ENCODE measurements at regions not wholly inside any gene's neighbourhood (a gene's known extent, or its start where the extent isn't known, plus 50 kb on each side); places are given as distances from the start of the nearest gene placed in this dataset.

DNA sequence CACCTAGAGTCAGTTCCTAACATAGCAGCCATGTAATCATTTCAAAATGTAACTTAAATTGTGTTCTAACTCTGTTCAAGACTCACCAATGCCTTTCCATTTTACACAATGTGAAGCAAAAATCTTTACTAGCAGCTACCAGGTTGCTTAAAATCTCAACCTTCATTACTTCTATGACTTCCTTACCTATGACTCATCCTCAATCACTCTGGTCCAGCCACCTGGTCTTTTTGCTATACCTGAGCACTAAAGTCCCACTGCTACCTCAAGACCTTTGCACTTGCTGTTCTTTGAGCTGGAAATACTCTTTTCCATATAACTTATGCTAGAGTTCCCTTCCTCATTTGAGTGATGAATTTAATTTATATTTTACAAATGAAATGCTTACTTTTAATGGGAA is 993.2 kb downstream of the NTRK3 start:
- no peak for DNase-seq (ENCODE audit: extremely low read depth, low read depth)
- no peak overlapping the region for H3K4me3 ChIP-seq (replicated peaks; ENCODE audit: low read depth, low read length)
- TF ChIP-seq, protein P1, sequence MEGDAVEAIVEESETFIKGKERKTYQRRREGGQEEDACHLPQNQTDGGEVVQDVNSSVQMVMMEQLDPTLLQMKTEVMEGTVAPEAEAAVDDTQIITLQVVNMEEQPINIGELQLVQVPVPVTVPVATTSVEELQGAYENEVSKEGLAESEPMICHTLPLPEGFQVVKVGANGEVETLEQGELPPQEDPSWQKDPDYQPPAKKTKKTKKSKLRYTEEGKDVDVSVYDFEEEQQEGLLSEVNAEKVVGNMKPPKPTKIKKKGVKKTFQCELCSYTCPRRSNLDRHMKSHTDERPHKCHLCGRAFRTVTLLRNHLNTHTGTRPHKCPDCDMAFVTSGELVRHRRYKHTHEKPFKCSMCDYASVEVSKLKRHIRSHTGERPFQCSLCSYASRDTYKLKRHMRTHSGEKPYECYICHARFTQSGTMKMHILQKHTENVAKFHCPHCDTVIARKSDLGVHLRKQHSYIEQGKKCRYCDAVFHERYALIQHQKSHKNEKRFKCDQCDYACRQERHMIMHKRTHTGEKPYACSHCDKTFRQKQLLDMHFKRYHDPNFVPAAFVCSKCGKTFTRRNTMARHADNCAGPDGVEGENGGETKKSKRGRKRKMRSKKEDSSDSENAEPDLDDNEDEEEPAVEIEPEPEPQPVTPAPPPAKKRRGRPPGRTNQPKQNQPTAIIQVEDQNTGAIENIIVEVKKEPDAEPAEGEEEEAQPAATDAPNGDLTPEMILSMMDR (IDR thresholded peaks at IDR 0.05; ENCODE audit: low read depth, low read length, missing control alignments): no peak

- H3K4me3 ChIP-seq (replicated peaks; ENCODE audit: low read depth, low read length): no peak overlapping the region
- TF ChIP-seq, protein P1 (IDR thresholded peaks at IDR 0.05; ENCODE audit: low read depth, low read length, missing control alignments): no peak
- DNase-seq (ENCODE audit: extremely low read depth, low read depth): no peak
Measured at GRCh38 chr15:87245592-87245991, 1010.9 kb downstream of the NTRK3 start.

DNA sequence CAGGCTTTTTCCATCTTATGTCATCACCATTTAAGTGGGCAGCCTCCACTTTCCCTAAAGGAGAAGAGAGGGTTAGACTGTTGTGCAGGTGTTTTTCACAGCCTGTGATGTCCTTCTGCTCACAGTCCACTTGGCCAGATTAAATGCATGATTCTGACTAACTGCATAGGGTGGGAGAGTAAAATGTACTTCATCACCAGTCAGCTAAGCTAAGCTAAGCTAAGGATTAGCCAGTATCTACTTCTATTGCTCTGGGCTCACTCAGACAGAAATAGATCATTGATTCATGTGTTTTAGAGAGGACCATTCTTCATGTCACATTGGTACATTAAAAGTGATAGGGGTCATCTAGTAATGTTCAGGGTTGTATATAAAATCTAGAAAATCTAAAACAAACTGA is 1013.1 kb downstream of the NTRK3 start:
- no peak for DNase-seq (ENCODE audit: extremely low read depth, low read depth)
- no peak overlapping the region for H3K4me3 ChIP-seq (replicated peaks; ENCODE audit: low read depth, low read length)
- TF ChIP-seq, protein P1 (IDR thresholded peaks at IDR 0.05; ENCODE audit: low read depth, low read length, missing control alignments): no peak

DNA sequence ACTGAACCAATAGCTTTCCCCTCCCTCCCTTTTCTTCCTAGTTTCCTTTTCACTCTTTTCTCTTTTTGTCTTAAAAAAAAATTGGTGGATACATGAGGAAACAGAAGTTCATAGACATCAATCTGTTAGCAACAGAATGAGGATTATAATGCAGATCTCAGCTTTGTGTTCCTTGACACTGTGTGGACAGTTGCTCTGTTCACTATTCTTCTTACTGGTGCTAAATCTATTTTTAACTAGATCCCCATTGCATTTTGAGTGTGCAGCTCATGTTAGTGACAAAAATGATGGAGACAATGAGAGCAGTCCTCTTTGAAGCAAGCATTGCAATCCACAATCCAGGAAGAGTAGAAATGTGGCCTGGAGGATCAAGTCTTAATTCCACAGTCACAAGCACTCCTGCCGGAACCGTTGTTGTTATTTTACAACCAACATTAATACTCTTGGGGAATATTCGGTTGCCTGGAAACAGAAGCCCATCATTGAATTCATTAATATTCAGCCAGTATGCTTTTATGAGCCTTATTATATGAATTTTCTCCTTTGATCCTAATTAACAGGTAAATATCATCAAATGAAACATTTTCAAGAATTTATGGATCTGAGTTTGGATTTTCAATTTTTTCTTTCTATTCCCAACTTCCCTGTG is 1016.8 kb downstream of the NTRK3 start:
- TF ChIP-seq, protein P1 (IDR thresholded peaks at IDR 0.05; ENCODE audit: low read depth, low read length, missing control alignments): no peak
- H3K4me3 ChIP-seq (replicated peaks; ENCODE audit: low read depth, low read length): no peak overlapping the region
- no peak for DNase-seq (ENCODE audit: extremely low read depth, low read depth)

DNA sequence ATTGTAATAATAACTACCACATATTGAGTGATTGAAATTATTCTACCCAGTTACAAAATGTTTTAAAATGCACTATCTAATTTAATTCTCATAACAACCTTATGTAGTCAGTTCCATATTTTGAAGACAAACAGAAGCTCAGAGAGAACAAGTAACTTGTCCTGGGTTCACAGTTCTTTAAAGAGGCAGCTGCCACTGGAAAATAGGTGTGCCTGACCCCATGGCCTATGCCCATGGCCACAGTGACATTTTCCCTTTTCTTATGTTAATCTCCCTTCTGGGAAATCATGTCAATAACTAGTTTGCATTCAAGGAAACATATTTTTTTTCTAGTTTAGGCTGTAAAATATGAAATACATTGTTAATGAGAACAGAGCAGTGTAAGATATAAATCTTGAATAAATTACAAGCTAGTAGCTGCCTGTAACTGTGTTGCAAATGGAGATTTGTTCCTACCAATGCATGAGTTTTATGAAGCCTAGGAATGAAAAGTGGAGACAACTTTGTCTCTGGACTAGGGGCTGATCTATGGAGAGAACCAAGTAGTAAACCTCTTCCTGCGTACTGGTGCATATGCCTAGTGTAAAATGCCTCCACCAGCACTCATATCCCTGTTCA is 1018.0 kb downstream of the NTRK3 start:
- DNase-seq (ENCODE audit: extremely low read depth, low read depth): no peak
- TF ChIP-seq, protein P1 (IDR thresholded peaks at IDR 0.05; ENCODE audit: low read depth, low read length, missing control alignments): no peak
- no peak overlapping the region for H3K4me3 ChIP-seq (replicated peaks; ENCODE audit: low read depth, low read length)

GRCh38 chr15:87228460-87228859 is 1028.1 kb downstream of the NTRK3 start:
- DNase-seq (ENCODE audit: extremely low read depth, low read depth): no peak
- TF ChIP-seq, protein P1 (IDR thresholded peaks at IDR 0.05; ENCODE audit: low read depth, low read length, missing control alignments): no peak
- H3K4me3 ChIP-seq (replicated peaks; ENCODE audit: low read depth, low read length): no peak overlapping the region
